Tibial nerve (tissue), 3 donors: ENCODE measurements at regions not wholly inside any gene's neighbourhood (a gene's known extent, or its start where the extent isn't known, plus 50 kb on each side); places are given as distances from the start of the nearest gene placed in this dataset.

Source experiments
- POLR2A ChIP-seq, 2 donors: fragments of 450-650 bp; IDR thresholded peaks; one replicate each; pipeline ENCODE4 v1.6.1; 2017; ENCODE audit warnings: antibody characterized with exemption in 2 of 2, mild to moderate bottlenecking in 2 of 2, moderate library complexity in 2 of 2
- TF ChIP-seq, protein P1 (sequence below), 5 experiments: fragments of 200-600 bp in 3 of 5; fragments of 450-650 bp in 2 of 5; sonication (generic) in 3 of 5; IDR thresholded peaks; one replicate each; pipeline ENCODE4 v1.5.1; 2016 to 2019; ENCODE audit warnings: antibody characterized with exemption in 5 of 5, mild to moderate bottlenecking in 3 of 5, moderate library complexity in 2 of 5

DNA sequence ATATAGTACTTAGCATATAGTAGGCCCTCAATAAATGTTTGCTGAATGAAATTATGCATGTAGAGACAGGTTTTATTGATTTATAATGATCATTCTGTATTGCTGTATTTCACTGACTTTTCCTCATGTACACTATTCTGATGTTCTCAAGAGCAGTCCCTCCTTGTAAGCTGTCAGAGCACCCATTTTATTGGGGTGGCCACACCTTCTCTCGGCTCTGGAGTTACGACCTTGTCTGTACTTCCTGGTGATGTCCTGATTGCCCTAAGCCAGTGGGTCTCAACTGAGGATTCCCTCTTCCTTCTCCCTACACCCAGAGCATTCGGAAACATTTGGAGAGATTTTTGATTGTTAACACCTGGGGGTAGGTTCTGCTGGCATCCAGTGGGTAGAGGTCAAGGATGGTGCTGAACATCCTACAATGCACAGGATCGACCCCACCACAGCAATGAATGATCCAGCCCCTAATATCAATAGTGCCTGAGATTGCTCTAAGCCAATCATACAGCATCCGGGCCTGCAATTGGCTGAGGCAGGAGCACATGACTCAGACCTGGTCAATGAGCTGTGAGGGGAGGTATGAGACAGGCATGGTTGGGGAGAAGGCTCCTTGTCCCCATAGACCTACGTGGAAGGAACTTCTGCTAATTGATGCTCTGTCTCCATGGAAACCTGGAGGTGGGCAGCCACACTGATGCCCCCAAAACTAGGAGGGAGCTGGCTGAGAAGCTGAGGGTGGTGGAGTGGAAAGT is 58.8 kb downstream of the CLDN34 start:
- no peak for TF ChIP-seq POLR2A (IDR thresholded peaks at IDR 0.05)
- TF ChIP-seq, protein P1, sequence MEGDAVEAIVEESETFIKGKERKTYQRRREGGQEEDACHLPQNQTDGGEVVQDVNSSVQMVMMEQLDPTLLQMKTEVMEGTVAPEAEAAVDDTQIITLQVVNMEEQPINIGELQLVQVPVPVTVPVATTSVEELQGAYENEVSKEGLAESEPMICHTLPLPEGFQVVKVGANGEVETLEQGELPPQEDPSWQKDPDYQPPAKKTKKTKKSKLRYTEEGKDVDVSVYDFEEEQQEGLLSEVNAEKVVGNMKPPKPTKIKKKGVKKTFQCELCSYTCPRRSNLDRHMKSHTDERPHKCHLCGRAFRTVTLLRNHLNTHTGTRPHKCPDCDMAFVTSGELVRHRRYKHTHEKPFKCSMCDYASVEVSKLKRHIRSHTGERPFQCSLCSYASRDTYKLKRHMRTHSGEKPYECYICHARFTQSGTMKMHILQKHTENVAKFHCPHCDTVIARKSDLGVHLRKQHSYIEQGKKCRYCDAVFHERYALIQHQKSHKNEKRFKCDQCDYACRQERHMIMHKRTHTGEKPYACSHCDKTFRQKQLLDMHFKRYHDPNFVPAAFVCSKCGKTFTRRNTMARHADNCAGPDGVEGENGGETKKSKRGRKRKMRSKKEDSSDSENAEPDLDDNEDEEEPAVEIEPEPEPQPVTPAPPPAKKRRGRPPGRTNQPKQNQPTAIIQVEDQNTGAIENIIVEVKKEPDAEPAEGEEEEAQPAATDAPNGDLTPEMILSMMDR (IDR thresholded peaks at IDR 0.05) = no peak
